ENCODE measurements at regions not wholly inside any gene's neighbourhood (a gene's known extent, or its start where the extent isn't known, plus 50 kb on each side); places are given as distances from the start of the nearest gene placed in this dataset.

GRCh38 chr2:176502619-176503018 lies 233.4 kb downstream of the MTX2 start:
- Mint-ChIP-seq H3K27me3 (ENCODE audit: low read depth in 2 of 2) (peaks cover 28 to 45% of the 10 kb centered on the region in 2 donors), H3K4me1 (no peaks in the 10 kb centered on the region), H3K4me3 (no peak overlapping the region), H3K36me3 (no peaks in the 10 kb centered on the region), H3K9me3 (no peaks in the 10 kb centered on the region), H3K27ac (no peak overlapping the region)
- no peak for DNase-seq
- no peak for ATAC-seq
- H3K27ac ChIP-seq (ENCODE audit: low read length) = no peak overlapping the region
- no peaks in the 10 kb centered on the region for H3K36me3 ChIP-seq (ENCODE audit: control insufficient read depth, insufficient read depth, low read length)
- intact Hi-C loops (cut with micrococcal nuclease) = no loop called here
- H3K9me3 ChIP-seq (ENCODE audit: control insufficient read depth, insufficient read depth, low read length) = no peaks in the 10 kb centered on the region
- H3K4me1 ChIP-seq (ENCODE audit: control insufficient read depth, insufficient read depth, low read length) = no peaks in the 10 kb centered on the region
- TF ChIP-seq CTCF (IDR thresholded peaks at IDR 0.05) = no peak
- H3K27me3 ChIP-seq (ENCODE audit: control insufficient read depth, insufficient read depth, low read length) = peaks cover 6% of the 10 kb centered on the region
- no peak overlapping the region for H3K4me3 ChIP-seq (ENCODE audit: low read length)

GRCh38 chr2:176503776-176504175 lies 234.5 kb downstream of the MTX2 start:
- Histone ChIP-seq H3K9me3 (ENCODE audit: control insufficient read depth, insufficient read depth, low read length) (no peaks in the 10 kb centered on the region), H3K4me3 (ENCODE audit: low read length) (no peak overlapping the region), H3K27ac (ENCODE audit: low read length) (no peak overlapping the region), H3K4me1 (ENCODE audit: control insufficient read depth, insufficient read depth, low read length) (no peaks in the 10 kb centered on the region), H3K36me3 (ENCODE audit: control insufficient read depth, insufficient read depth, low read length) (no peaks in the 10 kb centered on the region), H3K27me3 (ENCODE audit: control insufficient read depth, insufficient read depth, low read length) (peaks cover 6% of the 10 kb centered on the region)
- WGBS (ENCODE audit: insufficient coverage) = no CpG with 5 or more reads among the region's 1 CpG
- no peaks in the 10 kb centered on the region for H3K36me3 Mint-ChIP-seq
- intact Hi-C loops (cut with micrococcal nuclease) = no loop called here
- H3K9me3 Mint-ChIP-seq = no peaks in the 10 kb centered on the region
- H3K27ac Mint-ChIP-seq = no peak overlapping the region
- no peak for DNase-seq
- no peaks in the 10 kb centered on the region for H3K4me1 Mint-ChIP-seq
- no peak for ATAC-seq
- no peak overlapping the region for H3K4me3 Mint-ChIP-seq
- no peak for TF ChIP-seq CTCF (IDR thresholded peaks at IDR 0.05)
- H3K27me3 Mint-ChIP-seq (ENCODE audit: low read depth in 2 of 2) = peaks cover 24 to 45% of the 10 kb centered on the region in 2 donors

- no peak for DNase-seq
- H3K27me3 ChIP-seq (ENCODE audit: control insufficient read depth, insufficient read depth, low read length) = peaks cover 6% of the 10 kb centered on the region
- no peak for ATAC-seq
- Mint-ChIP-seq H3K27me3 (ENCODE audit: low read depth in 2 of 2) (peaks cover 22 to 39% of the 10 kb centered on the region in 2 donors), H3K36me3 (no peaks in the 10 kb centered on the region), H3K9me3 (no peaks in the 10 kb centered on the region), H3K27ac (no peak overlapping the region), H3K4me3 (no peak overlapping the region), H3K4me1 (no peaks in the 10 kb centered on the region)
- no peaks in the 10 kb centered on the region for H3K4me1 ChIP-seq (ENCODE audit: control insufficient read depth, insufficient read depth, low read length)
- H3K4me3 ChIP-seq (ENCODE audit: low read length) = no peak overlapping the region
- H3K27ac ChIP-seq (ENCODE audit: low read length) = no peak overlapping the region
- no peak for TF ChIP-seq CTCF (IDR thresholded peaks at IDR 0.05)
- intact Hi-C loops (cut with micrococcal nuclease) = no loop called here
- H3K36me3 ChIP-seq (ENCODE audit: control insufficient read depth, insufficient read depth, low read length) = no peaks in the 10 kb centered on the region
- no peaks in the 10 kb centered on the region for H3K9me3 ChIP-seq (ENCODE audit: control insufficient read depth, insufficient read depth, low read length)
Measured at GRCh38 chr2:176504440-176504839, 235.2 kb downstream of the MTX2 start.

GRCh38 chr2:176507786-176508185 lies 238.5 kb downstream of the MTX2 start:
- ATAC-seq (no peak), DNase-seq (no peak)
- WGBS (ENCODE audit: insufficient coverage) = 96% methylated on average over 2 of the region's 3 CpGs
- intact Hi-C loops (cut with micrococcal nuclease) = no loop called here
- Mint-ChIP-seq H3K4me3 (no peak overlapping the region), H3K27ac (no peak overlapping the region), H3K9me3 (no peaks in the 10 kb centered on the region), H3K27me3 (ENCODE audit: low read depth in 2 of 2) (peaks cover 8 to 12% of the 10 kb centered on the region in 2 donors), H3K4me1 (no peaks in the 10 kb centered on the region), H3K36me3 (no peaks in the 10 kb centered on the region)
- Histone ChIP-seq H3K4me3 (ENCODE audit: low read length) (no peak overlapping the region), H3K4me1 (ENCODE audit: control insufficient read depth, insufficient read depth, low read length) (no peaks in the 10 kb centered on the region), H3K9me3 (ENCODE audit: control insufficient read depth, insufficient read depth, low read length) (no peaks in the 10 kb centered on the region), H3K27ac (ENCODE audit: low read length) (no peak overlapping the region), H3K27me3 (ENCODE audit: control insufficient read depth, insufficient read depth, low read length) (peaks cover 6% of the 10 kb centered on the region), H3K36me3 (ENCODE audit: control insufficient read depth, insufficient read depth, low read length) (no peaks in the 10 kb centered on the region)
- TF ChIP-seq CTCF (IDR thresholded peaks at IDR 0.05) = no peak

Measured in natural killer cell (primary cell).